Fibroblast of lung (primary cell): ENCODE measurements at regions not wholly inside any gene's neighbourhood (a gene's known extent, or its start where the extent isn't known, plus 50 kb on each side); places are given as distances from the start of the nearest gene placed in this dataset.

Experiments
- EZH2 ChIP-seq: IDR thresholded peaks from 2 replicates; pipeline ENCODE4 v1.5.1; 2012; ENCODE audit warnings: low read length, control low read depth, mild to moderate bottlenecking; ENCODE audit errors: missing control alignments
- TF ChIP-seq, protein P1 (sequence below), 2 donors: IDR thresholded peaks in 1 of 2; conservative IDR thresholded peaks in 1 of 2; 1 replicate in 1 of 2; 2 replicates in 1 of 2; pipeline ENCODE4 v1.5.1; 2011 to 2012; ENCODE audit warnings: low read length in 2 of 2, control low read depth in 1 of 2, inconsistent platforms in 1 of 2, low read depth in 1 of 2, mild to moderate bottlenecking in 1 of 2

- TF ChIP-seq, protein P1, sequence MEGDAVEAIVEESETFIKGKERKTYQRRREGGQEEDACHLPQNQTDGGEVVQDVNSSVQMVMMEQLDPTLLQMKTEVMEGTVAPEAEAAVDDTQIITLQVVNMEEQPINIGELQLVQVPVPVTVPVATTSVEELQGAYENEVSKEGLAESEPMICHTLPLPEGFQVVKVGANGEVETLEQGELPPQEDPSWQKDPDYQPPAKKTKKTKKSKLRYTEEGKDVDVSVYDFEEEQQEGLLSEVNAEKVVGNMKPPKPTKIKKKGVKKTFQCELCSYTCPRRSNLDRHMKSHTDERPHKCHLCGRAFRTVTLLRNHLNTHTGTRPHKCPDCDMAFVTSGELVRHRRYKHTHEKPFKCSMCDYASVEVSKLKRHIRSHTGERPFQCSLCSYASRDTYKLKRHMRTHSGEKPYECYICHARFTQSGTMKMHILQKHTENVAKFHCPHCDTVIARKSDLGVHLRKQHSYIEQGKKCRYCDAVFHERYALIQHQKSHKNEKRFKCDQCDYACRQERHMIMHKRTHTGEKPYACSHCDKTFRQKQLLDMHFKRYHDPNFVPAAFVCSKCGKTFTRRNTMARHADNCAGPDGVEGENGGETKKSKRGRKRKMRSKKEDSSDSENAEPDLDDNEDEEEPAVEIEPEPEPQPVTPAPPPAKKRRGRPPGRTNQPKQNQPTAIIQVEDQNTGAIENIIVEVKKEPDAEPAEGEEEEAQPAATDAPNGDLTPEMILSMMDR (conservative IDR thresholded peaks at IDR 0.05 in 1 of 2, IDR thresholded peaks at IDR 0.05 in 1 of 2; ENCODE audit: low read depth in 1 of 2, low read length in 2 of 2) = no peak
- TF ChIP-seq EZH2 = no peak
These were observed 398.4 kb upstream of the NOVA1 start for GRCh38 chr14:26996246-26996645.
